Activated T-helper 1 cell treated with anti-CD3 and anti-CD28 coated beads, Interleukin-12 subunit alpha, Interleukin-12 subunit beta, Interleukin-2, Interleukin-4 antibody, amounts not matched to agents 30 ng/mL and 10 ng/mL and 1 ng/mL, durations not matched to agents 14 hours and 24 hours and 36 hours (primary cell): ENCODE measurements at regions not wholly inside any gene's neighbourhood (a gene's known extent, or its start where the extent isn't known, plus 50 kb on each side); places are given as distances from the start of the nearest gene placed in this dataset.
"Not testable (repeated sequence)": the region's sequence is repeated elsewhere in the genome, so short reads cannot be mapped to it uniquely, and the experiment has no call there.

Experiments
- DNase-seq: peaks from one replicate; pipeline ENCODE4 v3.0.0; 2021; ENCODE audit warnings: low spot score
- H3K27ac Mint-ChIP-seq: one replicate; pipeline ENCODE4 v1.8.0; 2021; ENCODE audit warnings: mild to moderate bottlenecking, mixed read lengths
- H3K27me3 Mint-ChIP-seq: one replicate; pipeline ENCODE4 v1.8.0; 2022; ENCODE audit warnings: mild to moderate bottlenecking, moderate library complexity, mixed read lengths; ENCODE audit not compliant: insufficient read depth
- H3K36me3 Mint-ChIP-seq: one replicate; pipeline ENCODE4 v1.8.0; 2021; ENCODE audit warnings: low read depth, mixed read lengths
- H3K4me1 Mint-ChIP-seq: one replicate; pipeline ENCODE4 v1.8.0; 2021; ENCODE audit warnings: low read depth, mixed read lengths
- H3K4me3 Mint-ChIP-seq: one replicate; pipeline ENCODE4 v1.8.0; 2021; ENCODE audit warnings: mild to moderate bottlenecking, moderate library complexity, mixed read lengths
- H3K9me3 Mint-ChIP-seq: one replicate; pipeline ENCODE4 v1.8.0; 2021; ENCODE audit warnings: mixed read lengths
- intact Hi-C: fragments of 100-400 bp; cut with micrococcal nuclease; formaldehyde crosslinking; loops from one replicate; pipeline ENCODE4 v1.15.1; 2024

DNA sequence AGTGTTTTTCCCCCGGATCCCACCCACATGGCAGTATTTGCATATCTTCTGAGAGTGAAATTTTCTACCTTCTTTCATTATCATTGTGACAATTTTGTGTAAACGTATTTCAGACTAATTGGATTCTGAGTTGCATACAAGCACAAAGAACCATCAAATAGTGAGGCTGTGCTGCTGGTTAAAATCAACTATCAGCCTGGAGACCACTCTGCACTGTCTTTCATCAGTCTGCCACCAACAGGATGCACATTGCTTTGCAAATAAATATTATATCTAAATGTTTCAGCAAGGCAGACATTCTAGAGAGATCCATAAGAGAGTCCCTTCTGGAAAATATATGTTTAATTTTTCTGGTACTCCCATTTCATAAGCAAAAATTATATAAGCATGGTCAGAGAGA lies 851.8 kb downstream of the XPNPEP1 start:
- no peak overlapping the region for H3K27ac Mint-ChIP-seq
- no peaks in the 10 kb centered on the region for H3K36me3 Mint-ChIP-seq
- no peak overlapping the region for H3K4me3 Mint-ChIP-seq
- intact Hi-C loops, result no loop called here
- no peak for DNase-seq
- H3K9me3 Mint-ChIP-seq, result peaks cover 6% of the 10 kb centered on the region
- H3K4me1 Mint-ChIP-seq, result no peaks in the 10 kb centered on the region
- no peaks in the 10 kb centered on the region for H3K27me3 Mint-ChIP-seq

DNA sequence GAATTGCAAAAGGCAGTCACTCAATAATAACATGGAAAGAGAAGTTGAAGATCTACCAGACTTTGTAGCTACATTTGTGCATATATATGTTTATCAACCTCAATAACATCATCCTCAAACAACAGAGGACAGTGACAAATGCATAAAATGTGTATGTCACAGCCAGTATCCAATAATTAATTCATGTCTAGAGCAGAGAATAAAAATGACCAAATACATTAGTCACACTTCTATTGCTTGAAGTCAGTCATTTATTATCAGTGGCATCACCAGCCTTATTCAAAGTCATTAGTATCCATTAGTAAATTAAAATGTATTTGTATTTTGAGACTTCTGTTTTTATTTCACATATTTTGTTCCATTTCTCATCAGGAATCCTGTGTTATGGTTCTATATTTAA lies 852.8 kb downstream of the XPNPEP1 start:
- H3K9me3 Mint-ChIP-seq, result peaks cover 11% of the 10 kb centered on the region
- no peaks in the 10 kb centered on the region for H3K4me1 Mint-ChIP-seq
- no peaks in the 10 kb centered on the region for H3K27me3 Mint-ChIP-seq
- no peaks in the 10 kb centered on the region for H3K36me3 Mint-ChIP-seq
- no peak overlapping the region for H3K4me3 Mint-ChIP-seq
- no peak overlapping the region for H3K27ac Mint-ChIP-seq
- intact Hi-C loops, result no loop called here
- DNase-seq, result no peak

- H3K36me3 Mint-ChIP-seq, result no peaks in the 10 kb centered on the region
- H3K4me1 Mint-ChIP-seq, result no peaks in the 10 kb centered on the region
- no peak overlapping the region for H3K27ac Mint-ChIP-seq
- DNase-seq, result no peak
- no peak overlapping the region for H3K4me3 Mint-ChIP-seq
- H3K27me3 Mint-ChIP-seq, result no peaks in the 10 kb centered on the region
- peaks cover 19% of the 10 kb centered on the region for H3K9me3 Mint-ChIP-seq
- intact Hi-C loops, result no loop called here
Measured at GRCh38 chr10:109067031-109067430, 856.3 kb downstream of the XPNPEP1 start.

- H3K27me3 Mint-ChIP-seq, result no peaks in the 10 kb centered on the region
- no peak for DNase-seq
- H3K9me3 Mint-ChIP-seq, result peaks cover 19% of the 10 kb centered on the region
- H3K36me3 Mint-ChIP-seq, result no peaks in the 10 kb centered on the region
- no peak overlapping the region for H3K4me3 Mint-ChIP-seq
- no peaks in the 10 kb centered on the region for H3K4me1 Mint-ChIP-seq
- H3K27ac Mint-ChIP-seq, result no peak overlapping the region
- intact Hi-C loops, result no loop called here
Measured at GRCh38 chr10:109065821-109066220, 857.5 kb downstream of the XPNPEP1 start.

- Mint-ChIP-seq H3K4me3 (no peak overlapping the region), H3K27me3 (no peaks in the 10 kb centered on the region), H3K27ac (no peak overlapping the region), H3K36me3 (no peaks in the 10 kb centered on the region), H3K9me3 (peaks cover 15% of the 10 kb centered on the region), H3K4me1 (no peaks in the 10 kb centered on the region)
- intact Hi-C loops, result no loop called here
- no peak for DNase-seq
Measured at GRCh38 chr10:109062371-109062770, 860.9 kb downstream of the XPNPEP1 start.

DNA sequence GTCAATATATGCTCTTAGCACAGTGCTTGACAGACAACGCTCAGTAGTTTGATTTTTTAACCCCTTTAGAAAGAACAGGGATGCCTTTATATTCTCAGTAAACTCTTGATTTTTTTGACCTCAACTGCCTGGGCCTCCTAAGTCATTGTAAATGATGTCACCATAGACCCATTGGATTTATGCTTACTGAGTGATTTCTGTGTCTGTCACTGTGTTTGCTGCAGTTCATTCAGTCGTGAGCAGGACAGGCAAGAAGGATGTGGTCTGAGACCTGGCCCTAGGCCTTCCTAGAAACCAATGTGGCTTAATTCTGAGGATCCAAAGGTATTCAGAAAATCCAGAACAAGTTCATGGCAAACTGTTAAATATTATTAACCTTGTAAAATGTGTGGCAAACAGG lies 868.1 kb downstream of the XPNPEP1 start:
- Mint-ChIP-seq H3K27ac (no peak overlapping the region), H3K4me3 (no peak overlapping the region), H3K4me1 (no peaks in the 10 kb centered on the region), H3K9me3 (no peaks in the 10 kb centered on the region), H3K36me3 (no peaks in the 10 kb centered on the region), H3K27me3 (no peaks in the 10 kb centered on the region)
- intact Hi-C loops, result no loop called here
- DNase-seq, result no peak

DNA sequence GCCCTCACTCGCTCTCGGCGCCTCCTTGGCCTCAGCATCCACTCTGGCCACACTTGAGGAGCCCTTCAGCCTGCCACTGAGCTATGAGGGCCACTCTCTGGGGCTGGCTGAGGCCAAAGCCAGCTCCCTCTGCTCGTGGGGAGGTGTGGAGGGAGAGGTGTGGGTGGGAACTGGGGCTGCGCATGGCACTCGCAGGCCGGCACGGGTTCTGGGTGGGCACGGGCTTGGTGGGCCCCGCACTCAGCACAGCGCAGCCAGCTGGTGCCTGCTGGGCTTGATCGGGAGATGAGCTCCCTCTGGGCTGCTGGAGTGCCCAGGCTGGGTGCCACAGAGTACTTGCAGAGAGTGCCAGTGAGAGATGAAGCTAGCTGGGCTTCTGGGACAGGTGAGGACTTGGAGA lies 875.5 kb downstream of the XPNPEP1 start:
- H3K4me3 Mint-ChIP-seq, result no peak overlapping the region
- DNase-seq, result no peak
- H3K9me3 Mint-ChIP-seq, result peaks cover 9% of the 10 kb centered on the region
- no peaks in the 10 kb centered on the region for H3K36me3 Mint-ChIP-seq
- intact Hi-C loops, result no loop called here
- H3K4me1 Mint-ChIP-seq, result no peaks in the 10 kb centered on the region
- no peaks in the 10 kb centered on the region for H3K27me3 Mint-ChIP-seq
- H3K27ac Mint-ChIP-seq, result no peak overlapping the region

GRCh38 chr10:109046427-109046826 lies 876.9 kb downstream of the XPNPEP1 start:
- H3K27me3 Mint-ChIP-seq, DNase-seq, H3K36me3 Mint-ChIP-seq, H3K4me1 Mint-ChIP-seq, H3K4me3 Mint-ChIP-seq, intact Hi-C loops, H3K27ac Mint-ChIP-seq: not testable (repeated sequence)
- peaks cover 16% of the 10 kb centered on the region for H3K9me3 Mint-ChIP-seq

GRCh38 chr10:109040622-109041021 lies 882.7 kb downstream of the XPNPEP1 start:
- intact Hi-C loops, result no loop called here
- H3K4me1 Mint-ChIP-seq, result no peaks in the 10 kb centered on the region

GRCh38 chr10:109037978-109038377 lies 885.3 kb downstream of the XPNPEP1 start:
- intact Hi-C loops, result no loop called here
- Mint-ChIP-seq H3K27ac (no peak overlapping the region), H3K4me3 (no peak overlapping the region), H3K9me3 (peaks cover 12% of the 10 kb centered on the region), H3K36me3 (no peaks in the 10 kb centered on the region), H3K4me1 (no peaks in the 10 kb centered on the region), H3K27me3 (no peaks in the 10 kb centered on the region)
- DNase-seq, result no peak

More at GRCh38 chr10:109040622-109041021, 882.7 kb downstream of the XPNPEP1 start:
- H3K36me3 Mint-ChIP-seq, result no peaks in the 10 kb centered on the region
- no peaks in the 10 kb centered on the region for H3K27me3 Mint-ChIP-seq
- DNase-seq, result no peak
- H3K27ac Mint-ChIP-seq, result no peak overlapping the region
- no peak overlapping the region for H3K4me3 Mint-ChIP-seq
- peaks cover 12% of the 10 kb centered on the region for H3K9me3 Mint-ChIP-seq

- Mint-ChIP-seq H3K27me3 (no peaks in the 10 kb centered on the region), H3K4me3 (no peak overlapping the region), H3K9me3 (no peaks in the 10 kb centered on the region), H3K4me1 (no peaks in the 10 kb centered on the region), H3K36me3 (no peaks in the 10 kb centered on the region), H3K27ac (no peak overlapping the region)
- intact Hi-C loops, result no loop called here
- no peak for DNase-seq
Measured at GRCh38 chr10:109030581-109031210, 892.6 kb downstream of the XPNPEP1 start.

DNA sequence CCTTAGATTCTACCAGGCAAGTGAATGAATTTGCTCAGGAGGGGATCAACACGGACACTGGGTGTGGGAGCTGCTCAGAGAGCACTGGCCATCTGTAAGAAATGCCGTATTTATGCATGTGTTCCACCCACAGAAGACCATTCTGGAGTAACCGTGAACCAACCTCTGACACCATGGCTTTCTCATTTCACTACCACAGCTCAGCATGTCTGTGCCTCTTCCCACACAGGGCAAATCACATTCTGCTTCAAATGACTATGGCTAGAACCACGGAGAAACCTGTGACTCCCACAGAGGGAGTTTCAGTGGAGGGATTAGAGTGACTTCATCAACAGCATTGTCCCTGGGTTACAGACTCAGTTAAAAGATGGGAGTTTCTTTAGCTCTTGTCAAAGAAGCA lies 893.4 kb downstream of the XPNPEP1 start:
- Mint-ChIP-seq H3K4me1 (no peaks in the 10 kb centered on the region), H3K27ac (no peak overlapping the region), H3K4me3 (no peak overlapping the region), H3K27me3 (no peaks in the 10 kb centered on the region), H3K36me3 (no peaks in the 10 kb centered on the region), H3K9me3 (no peaks in the 10 kb centered on the region)
- no peak for DNase-seq
- intact Hi-C loops, result no loop called here

DNA sequence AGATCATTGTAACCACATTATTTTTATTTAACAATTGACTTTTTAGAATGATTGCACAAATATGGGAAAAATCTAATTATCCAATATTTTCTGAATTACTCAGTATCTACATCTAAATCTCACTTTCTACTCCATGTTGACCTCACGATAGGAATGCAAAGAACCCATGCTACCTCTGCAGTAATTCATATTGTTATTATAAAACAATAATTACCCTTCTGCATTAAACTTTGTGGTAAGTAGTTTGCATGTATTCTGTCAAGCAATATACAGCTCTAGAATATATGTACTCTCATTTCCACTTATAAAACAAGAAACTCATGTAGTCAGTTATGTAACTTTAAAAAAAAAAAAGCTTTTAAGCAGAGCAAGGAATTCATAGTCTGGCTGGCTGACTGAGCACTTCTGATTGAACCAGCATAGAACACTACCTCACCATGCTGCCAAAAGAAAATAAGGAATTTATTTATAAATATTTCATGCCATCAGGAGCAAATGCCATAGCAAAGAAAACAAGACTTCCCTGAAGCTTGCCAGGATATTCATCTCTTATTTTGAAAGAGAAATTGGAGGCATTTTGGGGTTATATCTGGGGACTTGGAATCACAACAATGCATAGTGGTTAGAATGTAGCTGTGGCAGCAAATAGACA lies 895.7 kb downstream of the XPNPEP1 start:
- Mint-ChIP-seq H3K36me3 (no peaks in the 10 kb centered on the region), H3K27me3 (no peaks in the 10 kb centered on the region), H3K27ac (no peak overlapping the region), H3K4me1 (no peaks in the 10 kb centered on the region), H3K4me3 (no peak overlapping the region), H3K9me3 (no peaks in the 10 kb centered on the region)
- DNase-seq, result no peak
- intact Hi-C loops, result no loop called here

- no peaks in the 10 kb centered on the region for H3K27me3 Mint-ChIP-seq
- H3K36me3 Mint-ChIP-seq, result no peaks in the 10 kb centered on the region
- DNase-seq, result no peak
- no peak overlapping the region for H3K4me3 Mint-ChIP-seq
- H3K27ac Mint-ChIP-seq, result no peak overlapping the region
- H3K4me1 Mint-ChIP-seq, result no peaks in the 10 kb centered on the region
- no peaks in the 10 kb centered on the region for H3K9me3 Mint-ChIP-seq
- intact Hi-C loops, result no loop called here
Measured at GRCh38 chr10:109025172-109025571, 898.1 kb downstream of the XPNPEP1 start.
